Frontal cortex (tissue), 3 donors: ENCODE measurements at regions not wholly inside any gene's neighbourhood (a gene's known extent, or its start where the extent isn't known, plus 50 kb on each side); places are given as distances from the start of the nearest gene placed in this dataset.
"Not testable (repeated sequence)": the region's sequence is repeated elsewhere in the genome, so short reads cannot be mapped to it uniquely, and the experiment has no call there.

ENCODE experiments used
- DNase-seq, 2 donors: peaks; one replicate each; pipeline ENCODE4 v3.0.0; 2012; ENCODE audit warnings: low spot score in 2 of 2
- FAIRE-seq: peaks from 2 replicates; lab custom pipeline; 2012; peaks lifted over from hg19 to GRCh38; lab: Jason Lieb, UNC
- donor health status: control.
- donor health status: control.
- donor health status: control.

- DNase-seq, FAIRE-seq: not testable (repeated sequence)
These were observed 361.7 kb downstream of the TYW1 start for GRCh38 chr7:67358316-67358715.

GRCh38 chr7:67358738-67359137 lies 362.1 kb downstream of the TYW1 start:
- DNase-seq, FAIRE-seq: not testable (repeated sequence)

DNA sequence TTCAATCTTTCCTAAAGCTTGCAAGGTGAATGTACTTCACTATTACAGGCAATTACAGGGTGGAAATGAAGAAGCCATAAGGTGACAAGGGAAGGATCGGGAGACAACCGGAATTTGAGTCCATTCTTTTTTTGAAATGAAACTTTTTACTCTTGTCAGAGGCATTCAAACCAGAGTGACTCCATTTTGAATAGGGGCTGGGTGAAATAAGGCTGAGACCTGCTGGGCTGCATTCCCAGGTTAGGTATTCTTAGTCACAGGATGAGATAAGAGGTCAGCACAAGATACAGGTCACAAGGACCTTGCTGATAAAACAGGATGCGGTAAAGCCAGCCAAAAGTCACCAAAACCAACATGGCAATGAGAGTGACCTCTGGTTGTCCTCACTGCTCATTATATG lies 363.3 kb downstream of the TYW1 start:
- FAIRE-seq: no peak
- DNase-seq: no peak

DNA sequence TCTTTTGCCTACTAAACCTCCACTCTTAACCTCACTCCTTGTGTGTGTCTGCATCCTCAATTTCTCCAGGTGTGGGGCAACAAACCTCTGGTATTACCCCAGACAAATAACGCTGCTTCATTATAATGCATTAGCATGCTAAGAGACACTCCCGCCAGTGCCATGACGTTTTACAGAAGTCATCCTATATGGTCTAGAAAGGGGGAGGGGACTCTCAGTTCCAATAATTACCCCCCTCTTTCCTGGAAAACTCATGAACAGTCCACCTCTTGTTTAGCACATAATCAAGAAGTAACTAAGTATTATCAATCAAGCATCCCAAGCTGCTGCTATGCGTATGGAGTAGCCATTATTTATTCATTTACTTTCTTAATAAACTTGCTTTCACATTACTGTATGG lies 364.5 kb downstream of the TYW1 start:
- FAIRE-seq (no peak), DNase-seq (no peak)

- FAIRE-seq: no peak
- DNase-seq: no peak
These were observed 367.9 kb downstream of the TYW1 start for GRCh38 chr7:67364441-67365017.

- FAIRE-seq (no peak), DNase-seq (peak; percentile 56 to 84)
These were observed 375.0 kb downstream of the TYW1 start for GRCh38 chr7:67371429-67372305.

- not testable (repeated sequence) for DNase-seq, FAIRE-seq
These were observed 376.8 kb downstream of the TYW1 start for GRCh38 chr7:67373389-67373788.

- FAIRE-seq (no peak), DNase-seq (no peak)
These were observed 378.8 kb downstream of the TYW1 start for GRCh38 chr7:67375427-67375826.

- peak; percentile 34 to 62 for DNase-seq
- FAIRE-seq: no peak
These were observed 381.6 kb downstream of the TYW1 start for GRCh38 chr7:67377939-67378862.

GRCh38 chr7:67380326-67380725 lies 383.7 kb downstream of the TYW1 start:
- DNase-seq (no peak), FAIRE-seq (no peak)

- FAIRE-seq: no peak
These were observed 384.2 kb downstream of the TYW1 start for GRCh38 chr7:67380858-67381257.

GRCh38 chr7:67387851-67388250 lies 391.2 kb downstream of the TYW1 start:
- FAIRE-seq: no peak
- no peak for DNase-seq

More at GRCh38 chr7:67380858-67381257, 384.2 kb downstream of the TYW1 start:
- DNase-seq: no peak

- DNase-seq: no peak
- no peak for FAIRE-seq
These were observed 394.5 kb downstream of the TYW1 start for GRCh38 chr7:67391168-67391567.

- no peak for DNase-seq
- FAIRE-seq: no peak
These were observed 396.2 kb downstream of the TYW1 start for GRCh38 chr7:67392596-67393438.

GRCh38 chr7:67393903-67394302 lies 397.3 kb downstream of the TYW1 start:
- FAIRE-seq (no peak), DNase-seq (no peak)

- FAIRE-seq: no peak
- DNase-seq: no peak
These were observed 402.3 kb downstream of the TYW1 start for GRCh38 chr7:67398916-67399315.

DNA sequence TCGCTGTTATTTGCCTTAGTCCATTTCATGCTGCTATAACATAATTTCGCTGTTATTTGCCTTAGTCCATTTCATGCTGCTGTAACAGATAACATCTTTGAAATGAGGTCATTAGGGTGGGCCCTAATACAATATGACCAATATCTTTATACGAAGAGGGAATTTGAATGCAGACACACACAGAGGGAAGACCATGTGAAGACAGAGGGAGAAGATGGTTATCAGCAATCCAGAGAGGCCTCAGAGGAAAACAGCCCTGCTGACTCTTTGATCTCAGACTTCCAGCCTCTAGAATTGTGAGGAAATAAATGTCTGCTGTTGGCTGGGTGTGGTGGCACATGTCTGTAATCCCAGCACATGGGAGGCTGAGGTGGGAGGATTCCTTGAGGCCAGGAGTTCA lies 404.9 kb downstream of the TYW1 start:
- FAIRE-seq: no peak
- no peak for DNase-seq

GRCh38 chr7:67402280-67402679 lies 405.6 kb downstream of the TYW1 start:
- DNase-seq (no peak), FAIRE-seq (no peak)

- DNase-seq (no peak), FAIRE-seq (no peak)
These were observed 410.3 kb downstream of the TYW1 start for GRCh38 chr7:67406976-67407375.
